Tibial nerve (tissue), 3 donors: ENCODE measurements at regions not wholly inside any gene's neighbourhood (a gene's known extent, or its start where the extent isn't known, plus 50 kb on each side); places are given as distances from the start of the nearest gene placed in this dataset.

Experiments used
- CTCF ChIP-seq, 5 experiments: fragments of 200-600 bp in 3 of 5; fragments of 450-650 bp in 2 of 5; sonication (generic) in 3 of 5; IDR thresholded peaks; one replicate each; pipeline ENCODE4 v1.5.1; 2016 to 2019; ENCODE audit warnings: antibody characterized with exemption in 5 of 5, mild to moderate bottlenecking in 3 of 5, moderate library complexity in 2 of 5
- POLR2A ChIP-seq, 2 donors: fragments of 450-650 bp; IDR thresholded peaks; one replicate each; pipeline ENCODE4 v1.6.1; 2017; ENCODE audit warnings: antibody characterized with exemption in 2 of 2, mild to moderate bottlenecking in 2 of 2, moderate library complexity in 2 of 2

- no peak for TF ChIP-seq POLR2A (IDR thresholded peaks at IDR 0.05)
- no peak for TF ChIP-seq CTCF (IDR thresholded peaks at IDR 0.05)
These were observed 274.2 kb upstream of the TARS1 start for GRCh38 chr5:33166522-33166921.
